MM.1S (cell line): ENCODE measurements at regions not wholly inside any gene's neighbourhood (a gene's known extent, or its start where the extent isn't known, plus 50 kb on each side); places are given as distances from the start of the nearest gene placed in this dataset.

Experiments
- CTCF ChIP-seq: fragments of 300-600 bp; sonication (generic); IDR thresholded peaks from 2 replicates; pipeline ENCODE4 v1.5.1; 2016; ENCODE audit warnings: antibody characterized with exemption, low read length, mixed read lengths
- EZH2 ChIP-seq: fragments of 300-600 bp; sonication (generic); optimal IDR thresholded peaks from 2 replicates; pipeline ENCODE3; 2017; ENCODE audit warnings: low read depth, mild to moderate bottlenecking, antibody characterized with exemption, low read length, mixed read lengths

- TF ChIP-seq CTCF (no peak), EZH2 (no peak)
These were observed 324.6 kb downstream of the HRH4 start for GRCh38 chr18:24785019-24785418.
